AG10803 (cell line): ENCODE measurements at regions not wholly inside any gene's neighbourhood (a gene's known extent, or its start where the extent isn't known, plus 50 kb on each side); places are given as distances from the start of the nearest gene placed in this dataset.

Experiments used
- DNase-seq: peaks from one replicate; pipeline ENCODE4 v3.0.0; 2010; ENCODE audit warnings: low read depth
- H3K4me3 ChIP-seq: 2 replicates; pipeline ENCODE4 v1.5.1; 2011; ENCODE audit warnings: mild to moderate bottlenecking, low read length, control low read depth
- TF ChIP-seq, protein P1 (sequence below): conservative IDR thresholded peaks from 2 replicates; pipeline ENCODE4 v1.5.1; 2011; ENCODE audit warnings: mild to moderate bottlenecking, low read length, control low read depth, inconsistent platforms

DNA sequence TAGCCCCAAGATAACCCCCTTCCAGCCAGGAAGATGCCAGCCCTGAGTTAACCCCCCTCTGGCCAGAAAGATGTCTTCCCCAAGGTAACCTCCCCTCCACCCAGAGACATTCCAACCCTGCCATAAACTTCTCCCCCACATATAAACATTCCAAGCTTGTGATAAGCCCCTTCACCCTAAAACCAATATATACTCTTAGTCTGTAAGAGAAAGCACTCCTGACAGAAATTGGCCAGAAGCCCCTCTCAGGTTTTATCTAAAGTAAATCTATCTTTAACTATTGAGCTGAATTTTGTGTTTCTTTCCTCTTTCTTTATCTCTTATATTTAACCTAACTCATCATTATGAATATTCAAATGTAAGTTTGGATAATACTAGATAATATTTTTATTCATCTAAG, 1775.8 kb upstream of the MIR17HG start:
- no peak overlapping the region for H3K4me3 ChIP-seq
- TF ChIP-seq, protein P1, sequence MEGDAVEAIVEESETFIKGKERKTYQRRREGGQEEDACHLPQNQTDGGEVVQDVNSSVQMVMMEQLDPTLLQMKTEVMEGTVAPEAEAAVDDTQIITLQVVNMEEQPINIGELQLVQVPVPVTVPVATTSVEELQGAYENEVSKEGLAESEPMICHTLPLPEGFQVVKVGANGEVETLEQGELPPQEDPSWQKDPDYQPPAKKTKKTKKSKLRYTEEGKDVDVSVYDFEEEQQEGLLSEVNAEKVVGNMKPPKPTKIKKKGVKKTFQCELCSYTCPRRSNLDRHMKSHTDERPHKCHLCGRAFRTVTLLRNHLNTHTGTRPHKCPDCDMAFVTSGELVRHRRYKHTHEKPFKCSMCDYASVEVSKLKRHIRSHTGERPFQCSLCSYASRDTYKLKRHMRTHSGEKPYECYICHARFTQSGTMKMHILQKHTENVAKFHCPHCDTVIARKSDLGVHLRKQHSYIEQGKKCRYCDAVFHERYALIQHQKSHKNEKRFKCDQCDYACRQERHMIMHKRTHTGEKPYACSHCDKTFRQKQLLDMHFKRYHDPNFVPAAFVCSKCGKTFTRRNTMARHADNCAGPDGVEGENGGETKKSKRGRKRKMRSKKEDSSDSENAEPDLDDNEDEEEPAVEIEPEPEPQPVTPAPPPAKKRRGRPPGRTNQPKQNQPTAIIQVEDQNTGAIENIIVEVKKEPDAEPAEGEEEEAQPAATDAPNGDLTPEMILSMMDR: no peak

DNA sequence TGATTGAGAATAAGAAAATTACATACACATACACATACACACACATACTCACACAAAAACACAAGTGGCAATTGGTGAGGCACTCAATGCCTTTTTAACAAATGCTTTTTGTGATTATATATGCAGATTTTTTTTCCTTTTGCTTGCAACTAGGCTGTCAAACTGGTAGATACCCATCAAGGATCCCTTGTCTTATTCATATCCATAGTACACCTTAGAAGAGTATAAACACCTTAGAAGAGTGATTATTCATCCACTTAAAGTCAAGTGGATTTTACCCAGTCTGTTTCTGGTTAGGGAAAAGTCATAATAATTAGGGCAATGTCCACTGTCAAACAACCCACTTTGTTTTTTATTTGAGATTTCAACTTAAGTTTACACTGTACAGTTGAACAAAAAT, 1773.4 kb upstream of the MIR17HG start:
- no peak overlapping the region for H3K4me3 ChIP-seq
- TF ChIP-seq, protein P1: no peak
- no peak for DNase-seq

More for the DNA sequence above, 1775.8 kb upstream of the MIR17HG start:
- no peak for DNase-seq

DNA sequence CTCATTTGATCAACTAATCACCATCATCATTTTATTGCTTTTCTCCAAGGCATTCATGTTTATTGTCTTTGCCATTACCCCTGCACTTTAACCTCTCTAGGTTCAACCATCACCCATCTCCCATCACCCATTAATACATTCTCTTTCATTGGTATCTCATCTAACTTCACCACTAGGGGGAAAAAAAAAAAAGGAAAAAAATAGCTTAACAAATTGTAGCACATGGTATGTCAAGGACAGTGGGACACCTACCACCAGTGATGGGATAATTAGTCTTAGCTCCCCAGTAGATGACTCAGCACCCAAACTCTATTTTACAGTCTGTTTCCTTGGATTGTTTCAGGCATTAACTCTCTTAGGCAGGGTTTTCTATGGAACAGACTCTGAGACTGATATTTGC, 1770.2 kb upstream of the MIR17HG start:
- no peak overlapping the region for H3K4me3 ChIP-seq
- no peak for DNase-seq
- TF ChIP-seq, protein P1: no peak

DNA sequence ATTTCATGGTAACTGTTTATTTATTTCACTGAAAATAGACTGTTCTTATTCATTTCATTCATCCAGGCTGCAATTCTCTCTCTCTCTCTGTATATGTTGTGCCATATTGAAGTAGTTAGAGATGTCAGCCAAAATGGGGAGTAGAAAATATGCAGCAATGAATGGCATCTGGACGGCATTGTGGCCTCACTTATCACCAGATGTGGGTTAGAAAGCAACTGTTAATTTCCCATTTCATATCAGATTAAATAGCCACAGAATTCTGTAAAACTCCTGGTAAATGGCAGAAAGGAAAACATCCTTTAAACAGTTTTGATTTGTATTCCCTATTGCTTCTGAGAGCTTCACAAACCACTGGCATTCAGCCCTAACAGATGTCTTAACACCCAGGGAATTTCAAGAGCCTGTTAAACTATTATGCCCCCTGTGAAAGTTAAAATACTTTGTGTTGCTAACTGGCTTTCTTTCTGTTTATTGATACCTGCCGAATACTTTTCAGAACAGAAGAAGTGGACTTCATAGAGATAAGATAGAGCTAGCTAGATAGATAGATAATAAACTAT, 1763.3 kb upstream of the MIR17HG start:
- TF ChIP-seq, protein P1: no peak
- DNase-seq: no peak

DNA sequence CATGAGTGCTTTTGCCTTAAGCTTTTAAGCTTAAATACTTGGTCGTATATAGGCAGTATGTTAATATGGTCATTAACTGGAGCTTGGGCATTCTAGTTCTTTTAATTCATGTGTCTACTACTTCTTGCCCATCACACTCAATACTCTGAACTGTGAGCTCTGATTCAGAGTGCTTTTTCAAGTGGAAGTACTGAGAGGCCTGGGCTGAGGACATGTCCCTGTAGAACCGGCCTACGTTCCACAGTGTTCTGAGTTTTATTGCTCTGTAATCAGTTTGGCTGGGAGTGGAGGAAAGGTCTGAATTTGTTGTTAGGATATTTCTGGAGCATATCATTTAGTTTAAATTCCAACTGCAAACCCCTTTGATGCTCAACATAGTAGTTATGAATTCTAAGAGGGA, 1744.8 kb upstream of the MIR17HG start:
- TF ChIP-seq, protein P1: no peak
- H3K4me3 ChIP-seq: no peak overlapping the region
- no peak for DNase-seq

More for the DNA sequence above, 1763.3 kb upstream of the MIR17HG start:
- no peak overlapping the region for H3K4me3 ChIP-seq

DNA sequence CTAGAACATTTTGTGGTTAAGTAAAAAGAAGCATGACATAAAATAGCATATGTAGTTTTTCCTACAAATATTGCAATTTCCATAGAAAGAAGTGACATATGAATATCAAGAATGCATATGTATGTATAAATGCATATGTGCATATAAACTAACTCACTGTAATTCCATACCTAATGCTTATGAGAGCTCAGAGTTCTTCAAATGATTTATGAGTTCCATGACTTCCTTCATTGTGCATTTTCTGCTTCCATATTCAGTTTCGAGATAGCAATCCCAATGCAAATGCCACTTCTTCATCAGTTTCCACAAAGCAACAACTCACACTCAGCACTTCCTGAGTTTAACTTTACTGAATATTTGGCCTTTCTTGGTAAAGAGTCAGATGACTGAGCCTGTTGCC, 1744.3 kb upstream of the MIR17HG start:
- DNase-seq: no peak
- H3K4me3 ChIP-seq: no peak overlapping the region
- TF ChIP-seq, protein P1: no peak

DNA sequence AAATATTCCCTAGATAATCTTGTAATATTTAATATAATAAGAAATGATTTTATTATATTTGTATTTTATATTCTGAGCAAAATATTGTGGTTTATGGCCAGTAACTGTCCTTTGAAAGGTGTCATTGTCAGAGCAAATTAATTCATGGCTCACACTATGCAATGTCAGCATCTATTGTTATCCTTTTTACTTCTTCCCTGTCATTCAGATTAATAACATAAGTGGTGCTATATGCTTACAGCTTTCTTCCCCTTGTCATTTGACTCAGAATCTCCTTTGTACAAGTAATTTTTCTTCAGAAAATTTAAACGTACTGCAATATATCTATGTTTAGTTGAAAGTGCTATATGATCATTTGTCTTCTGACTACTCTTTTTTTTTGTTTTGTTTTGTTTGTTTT, 1738.2 kb upstream of the MIR17HG start:
- TF ChIP-seq, protein P1: no peak
- DNase-seq: no peak
- no peak overlapping the region for H3K4me3 ChIP-seq
